IPS-18c (cell line): ENCODE measurements at regions not wholly inside any gene's neighbourhood (a gene's known extent, or its start where the extent isn't known, plus 50 kb on each side); places are given as distances from the start of the nearest gene placed in this dataset.

Experiments used
- H3K4me3 ChIP-seq: 2 replicates; pipeline ENCODE4 v1.7.0; 2013; ENCODE audit warnings: low read depth, mild to moderate bottlenecking, low read length, moderate library complexity; ENCODE audit not compliant: insufficient read depth
- H3K9me3 ChIP-seq: one replicate; pipeline ENCODE4 v1.6.1; 2013; ENCODE audit warnings: mild to moderate bottlenecking, low read length, moderate library complexity; ENCODE audit not compliant: control insufficient read depth, insufficient read depth

GRCh38 chr13:106683918-106684317 is 116.0 kb upstream of the ARGLU1 start:
- H3K4me3 ChIP-seq: no peak overlapping the region
- H3K9me3 ChIP-seq: no peaks in the 10 kb centered on the region

- no peaks in the 10 kb centered on the region for H3K9me3 ChIP-seq
- no peak overlapping the region for H3K4me3 ChIP-seq
Observed at GRCh38 chr13:106683179-106683578, 115.2 kb upstream of the ARGLU1 start.

- Histone ChIP-seq H3K4me3 (no peak overlapping the region), H3K9me3 (no peaks in the 10 kb centered on the region)
Observed at GRCh38 chr13:106681997-106682396, 114.1 kb upstream of the ARGLU1 start.

GRCh38 chr13:106681536-106681935 is 113.6 kb upstream of the ARGLU1 start:
- no peak overlapping the region for H3K4me3 ChIP-seq

GRCh38 chr13:106680796-106681472 is 113.0 kb upstream of the ARGLU1 start:
- no peak overlapping the region for H3K4me3 ChIP-seq

More at GRCh38 chr13:106681536-106681935, 113.6 kb upstream of the ARGLU1 start:
- H3K9me3 ChIP-seq: no peaks in the 10 kb centered on the region

GRCh38 chr13:106678646-106679418 is 110.9 kb upstream of the ARGLU1 start:
- H3K9me3 ChIP-seq: no peaks in the 10 kb centered on the region
- H3K4me3 ChIP-seq: no peak overlapping the region

More at GRCh38 chr13:106680796-106681472, 113.0 kb upstream of the ARGLU1 start:
- no peaks in the 10 kb centered on the region for H3K9me3 ChIP-seq

- Histone ChIP-seq H3K9me3 (no peaks in the 10 kb centered on the region), H3K4me3 (no peak overlapping the region)
Observed at GRCh38 chr13:106675311-106675710, 107.4 kb upstream of the ARGLU1 start.

- H3K4me3 ChIP-seq: no peak overlapping the region
- no peaks in the 10 kb centered on the region for H3K9me3 ChIP-seq
Observed at GRCh38 chr13:106660746-106661625, 93.0 kb upstream of the ARGLU1 start.

- Histone ChIP-seq H3K4me3 (no peak overlapping the region), H3K9me3 (no peaks in the 10 kb centered on the region)
Observed at GRCh38 chr13:106657104-106657503, 89.2 kb upstream of the ARGLU1 start.

- Histone ChIP-seq H3K9me3 (no peaks in the 10 kb centered on the region), H3K4me3 (no peak overlapping the region)
Observed at GRCh38 chr13:106656186-106656585, 88.2 kb upstream of the ARGLU1 start.

GRCh38 chr13:106651442-106651841 is 83.5 kb upstream of the ARGLU1 start:
- Histone ChIP-seq H3K9me3 (no peaks in the 10 kb centered on the region), H3K4me3 (no peak overlapping the region)

GRCh38 chr13:106650690-106651205 is 82.8 kb upstream of the ARGLU1 start:
- no peak overlapping the region for H3K4me3 ChIP-seq
- H3K9me3 ChIP-seq: no peaks in the 10 kb centered on the region

GRCh38 chr13:106649495-106649894 is 81.6 kb upstream of the ARGLU1 start:
- no peaks in the 10 kb centered on the region for H3K9me3 ChIP-seq
- no peak overlapping the region for H3K4me3 ChIP-seq

- H3K9me3 ChIP-seq: no peaks in the 10 kb centered on the region
- H3K4me3 ChIP-seq: no peak overlapping the region
Observed at GRCh38 chr13:106640515-106640914, 72.6 kb upstream of the ARGLU1 start.

- no peak overlapping the region for H3K4me3 ChIP-seq
- H3K9me3 ChIP-seq: no peaks in the 10 kb centered on the region
Observed at GRCh38 chr13:106637519-106637918, 69.6 kb upstream of the ARGLU1 start.

- no peak overlapping the region for H3K4me3 ChIP-seq
- no peaks in the 10 kb centered on the region for H3K9me3 ChIP-seq
Observed at GRCh38 chr13:106636492-106636891, 68.6 kb upstream of the ARGLU1 start.

- Histone ChIP-seq H3K9me3 (no peaks in the 10 kb centered on the region), H3K4me3 (no peak overlapping the region)
Observed at GRCh38 chr13:106635616-106636015, 67.7 kb upstream of the ARGLU1 start.
